HEK293 (cell line): ENCODE measurements at regions not wholly inside any gene's neighbourhood (a gene's known extent, or its start where the extent isn't known, plus 50 kb on each side); places are given as distances from the start of the nearest gene placed in this dataset.

Source experiments
- CTCF ChIA-PET: fragments of 350-600 bp; formaldehyde crosslinking; extraction: SDS; loops from one replicate; lab custom pipeline; 2021; ENCODE audit warnings: antibody characterized with exemption; lab: Yijun Ruan, JAX
- POLR2A ChIA-PET: fragments of 300-600 bp; formaldehyde crosslinking; extraction: SDS; loops from one replicate; lab custom pipeline; 2020; ENCODE audit warnings: antibody characterized with exemption, inconsistent platforms; lab: Yijun Ruan, JAX
- H3K27ac ChIP-seq: fragments of 200-500 bp; sonication (Bioruptor generic); 2 replicates; pipeline ENCODE4 v1.5.1; 2014; ENCODE audit warnings: low read depth, low read length, control low read depth, inconsistent platforms; ENCODE audit errors: extremely low read depth
- H3K36me3 ChIP-seq, 2 experiments: fragments of 200-500 bp in 1 of 2; sonication (Bioruptor generic) in 1 of 2; 1 replicate in 1 of 2; 2 replicates in 1 of 2; pipeline ENCODE4 v1.5.1; 2014 to 2017; ENCODE audit warnings: inconsistent platforms in 2 of 2, low read length in 2 of 2; ENCODE audit not compliant: control insufficient read depth in 2 of 2, insufficient read depth in 1 of 2
- H3K4me1 ChIP-seq: fragments of 200-500 bp; sonication (Bioruptor generic); 2 replicates; pipeline ENCODE4 v1.5.1; 2014; ENCODE audit warnings: mild to moderate bottlenecking, low read length, inconsistent platforms; ENCODE audit not compliant: control insufficient read depth, insufficient read depth
- H3K4me3 ChIP-seq: 2 replicates; pipeline ENCODE4 v1.5.1; 2011; ENCODE audit warnings: low read depth, mild to moderate bottlenecking, control low read depth, low read length, moderate library complexity
- H3K9me3 ChIP-seq: fragments of 200-500 bp; sonication (Bioruptor generic); 2 replicates; pipeline ENCODE4 v1.5.1; 2014; ENCODE audit warnings: low read depth, low read length, inconsistent platforms; ENCODE audit not compliant: control insufficient read depth, insufficient read depth
- PRDM10 ChIP-seq: fragments of 450-650 bp; formaldehyde crosslinking; IDR thresholded peaks from 2 replicates; pipeline ENCODE4 v1.5.1; 2016; ENCODE audit warnings: missing biosample characterization, missing genetic modification characterization
- SP7 ChIP-seq: fragments of 450-650 bp; formaldehyde crosslinking; IDR thresholded peaks from 2 replicates; pipeline ENCODE4 v1.5.1; 2016; ENCODE audit warnings: missing biosample characterization, missing genetic modification characterization
- ZBTB7A ChIP-seq: fragments of 450-650 bp; formaldehyde crosslinking; IDR thresholded peaks from 2 replicates; pipeline ENCODE4 v1.5.1; 2016; ENCODE audit warnings: low read depth, missing biosample characterization, missing genetic modification characterization
- ZEB2 ChIP-seq: fragments of 450-650 bp; formaldehyde crosslinking; IDR thresholded peaks from 2 replicates; pipeline ENCODE4 v1.5.1; 2016; ENCODE audit warnings: missing biosample characterization, missing genetic modification characterization
- ZNF157 ChIP-seq: fragments of 450-650 bp; formaldehyde crosslinking; IDR thresholded peaks from 2 replicates; pipeline ENCODE4 v1.5.1; 2016; ENCODE audit warnings: missing biosample characterization, missing genetic modification characterization
- ZNF18 ChIP-seq: fragments of 450-650 bp; formaldehyde crosslinking; IDR thresholded peaks from 2 replicates; pipeline ENCODE4 v1.5.1; 2016; ENCODE audit warnings: missing biosample characterization, missing genetic modification characterization
- ZNF202 ChIP-seq: fragments of 450-650 bp; formaldehyde crosslinking; IDR thresholded peaks from 2 replicates; pipeline ENCODE4 v1.5.1; 2016; ENCODE audit warnings: missing biosample characterization, missing genetic modification characterization, borderline replicate concordance
- ZNF266 ChIP-seq: fragments of 450-650 bp; formaldehyde crosslinking; IDR thresholded peaks from 2 replicates; pipeline ENCODE4 v1.5.1; 2016; ENCODE audit warnings: missing biosample characterization, missing genetic modification characterization, low read depth
- ZNF280D ChIP-seq: fragments of 450-650 bp; formaldehyde crosslinking; IDR thresholded peaks from 2 replicates; pipeline ENCODE4 v1.5.1; 2016; ENCODE audit warnings: missing biosample characterization, missing genetic modification characterization
- ZNF302 ChIP-seq: fragments of 450-650 bp; formaldehyde crosslinking; IDR thresholded peaks from 2 replicates; pipeline ENCODE4 v1.5.1; 2016; ENCODE audit warnings: missing biosample characterization, missing genetic modification characterization, low read depth
- ZNF426 ChIP-seq: fragments of 450-650 bp; formaldehyde crosslinking; IDR thresholded peaks from 2 replicates; pipeline ENCODE4 v1.5.1; 2017; ENCODE audit warnings: missing biosample characterization, missing genetic modification characterization, mild to moderate bottlenecking, inconsistent platforms, moderate library complexity
- ZNF513 ChIP-seq: fragments of 450-650 bp; IDR thresholded peaks from 2 replicates; pipeline ENCODE4 v1.5.1; 2018; ENCODE audit warnings: missing biosample characterization, missing genetic modification characterization
- ZNF521 ChIP-seq: fragments of 450-650 bp; formaldehyde crosslinking; IDR thresholded peaks from 2 replicates; pipeline ENCODE4 v1.5.1; 2017; ENCODE audit warnings: missing biosample characterization, mild to moderate bottlenecking, missing genetic modification characterization
- ZNF624 ChIP-seq: fragments of 450-650 bp; formaldehyde crosslinking; IDR thresholded peaks from 2 replicates; pipeline ENCODE4 v1.5.1; 2017; ENCODE audit warnings: missing biosample characterization, missing genetic modification characterization
- ZNF701 ChIP-seq: fragments of 450-650 bp; formaldehyde crosslinking; IDR thresholded peaks from 2 replicates; pipeline ENCODE4 v1.5.1; 2016; ENCODE audit warnings: missing biosample characterization, missing genetic modification characterization
- ZNF768 ChIP-seq: fragments of 450-650 bp; formaldehyde crosslinking; IDR thresholded peaks from 2 replicates; pipeline ENCODE4 v1.5.1; 2018; ENCODE audit warnings: missing biosample characterization, mild to moderate bottlenecking, missing genetic modification characterization
- ZNF776 ChIP-seq: fragments of 450-650 bp; formaldehyde crosslinking; IDR thresholded peaks from 2 replicates; pipeline ENCODE4 v1.5.0; 2017; ENCODE audit warnings: missing biosample characterization, missing genetic modification characterization, borderline replicate concordance
- ZSCAN30 ChIP-seq: fragments of 450-650 bp; IDR thresholded peaks from 2 replicates; pipeline ENCODE4 v1.5.1; 2018; ENCODE audit warnings: missing biosample characterization, mild to moderate bottlenecking, missing genetic modification characterization, moderate library complexity
- ZSCAN5A ChIP-seq: fragments of 450-650 bp; formaldehyde crosslinking; IDR thresholded peaks from 2 replicates; pipeline ENCODE4 v1.5.1; 2016; ENCODE audit warnings: missing biosample characterization, missing genetic modification characterization

GRCh38 chr4:31275906-31276305 is 555.7 kb downstream of the PCDH7 start:
- Histone ChIP-seq H3K4me1 (no peaks in the 10 kb centered on the region), H3K9me3 (no peaks in the 10 kb centered on the region), H3K36me3 (no peaks in the 10 kb centered on the region), H3K4me3 (no peak overlapping the region), H3K27ac (no peak overlapping the region)
- no peak for TF ChIP-seq ZBTB7A (tag by site-specific recombination)
- no peak for TF ChIP-seq ZNF513
- no peak for TF ChIP-seq SP7 (tag by site-specific recombination)
- no peak for TF ChIP-seq ZNF202
- TF ChIP-seq ZSCAN30 (tag by site-specific recombination): no peak
- no peak for TF ChIP-seq ZNF302 (tag by site-specific recombination)
- TF ChIP-seq ZNF701 (tag by site-specific recombination): no peak
- TF ChIP-seq ZNF266 (tag by site-specific recombination): no peak
- no peak for TF ChIP-seq ZNF157 (tag by site-specific recombination)
- TF ChIP-seq ZNF280D (tag by site-specific recombination): no peak
- no peak for TF ChIP-seq ZNF768 (tag by site-specific recombination)
- TF ChIP-seq ZNF521 (tag by site-specific recombination): no peak
- no peak for TF ChIP-seq ZNF426 (tag by site-specific recombination)
- no peak for TF ChIP-seq ZEB2
- no peak for TF ChIP-seq PRDM10 (tag by site-specific recombination)
- TF ChIP-seq ZNF776 (tag by site-specific recombination): no peak
- no peak for TF ChIP-seq ZNF18 (tag by site-specific recombination)
- TF ChIP-seq ZNF624 (tag by site-specific recombination): no peak
- TF ChIP-seq ZSCAN5A: no peak
- ChIA-PET POLR2A (no interaction called here), CTCF (no interaction called here)
